Loucy (cell line): ENCODE measurements at regions not wholly inside any gene's neighbourhood (a gene's known extent, or its start where the extent isn't known, plus 50 kb on each side); places are given as distances from the start of the nearest gene placed in this dataset.
"Not testable (repeated sequence)": the region's sequence is repeated elsewhere in the genome, so short reads cannot be mapped to it uniquely, and the experiment has no call there.

Experiments
- H2AFZ ChIP-seq: fragments of 200-600 bp; sonication (generic); 2 replicates; pipeline ENCODE4 v1.6.0; 2016; ENCODE audit warnings: antibody characterized with exemption, mild to moderate bottlenecking, low read length, moderate library complexity
- H3F3A ChIP-seq: fragments of 200-600 bp; 2 replicates; pipeline ENCODE4 v1.6.0; 2016; ENCODE audit warnings: antibody characterized with exemption, low read depth, mild to moderate bottlenecking
- H3K27me3 ChIP-seq: fragments of 200-600 bp; sonication (generic); 2 replicates; pipeline ENCODE4 v1.6.1; 2014; ENCODE audit warnings: low read length, mild to moderate bottlenecking; ENCODE audit not compliant: insufficient read depth, poor library complexity, severe bottlenecking
- H3K36me3 ChIP-seq: fragments of 200-600 bp; sonication (generic); 2 replicates; pipeline ENCODE4 v1.6.1; 2016; ENCODE audit warnings: low read length; ENCODE audit not compliant: insufficient read depth
- H3K4me1 ChIP-seq: fragments of 200-600 bp; sonication (generic); 2 replicates; pipeline ENCODE4 v1.5.1; 2014; ENCODE audit warnings: low read length, mild to moderate bottlenecking; ENCODE audit not compliant: insufficient read depth, poor library complexity, severe bottlenecking
- H3K4me2 ChIP-seq: fragments of 200-600 bp; sonication (generic); 2 replicates; pipeline ENCODE4 v1.6.0; 2014; ENCODE audit warnings: antibody characterized with exemption, low read length, low read depth, mild to moderate bottlenecking; ENCODE audit not compliant: poor library complexity, severe bottlenecking
- H3K4me3 ChIP-seq: fragments of 200-600 bp; sonication (generic); 2 replicates; pipeline ENCODE4 v1.5.1; 2014; ENCODE audit warnings: low read length, mild to moderate bottlenecking, mixed read lengths; ENCODE audit not compliant: poor library complexity, severe bottlenecking
- H3K79me2 ChIP-seq: fragments of 200-600 bp; sonication (generic); 2 replicates; pipeline ENCODE4 v1.6.1; 2014; ENCODE audit warnings: low read length; ENCODE audit not compliant: insufficient read depth
- H3K9ac ChIP-seq: fragments of 200-600 bp; sonication (generic); 2 replicates; pipeline ENCODE4 v1.6.0; 2014; ENCODE audit warnings: mild to moderate bottlenecking, low read depth, low read length, moderate library complexity; ENCODE audit not compliant: poor library complexity, severe bottlenecking
- H3K9me2 ChIP-seq: fragments of 200-600 bp; sonication (generic); replicated peaks from 2 replicates; pipeline ENCODE4 v1.6.1; 2016; ENCODE audit warnings: low read depth, low read length, mixed read lengths
- H3K9me3 ChIP-seq: fragments of 200-600 bp; sonication (generic); 2 replicates; pipeline ENCODE4 v1.6.1; 2014; ENCODE audit warnings: mild to moderate bottlenecking, antibody characterized with exemption, low read length, low read depth; ENCODE audit not compliant: insufficient read depth
- H4K20me1 ChIP-seq: fragments of 200-600 bp; sonication (generic); 2 replicates; pipeline ENCODE4 v1.6.0; 2014; ENCODE audit warnings: antibody characterized with exemption, low read length, mild to moderate bottlenecking; ENCODE audit not compliant: insufficient read depth, poor library complexity, severe bottlenecking
- CTCF ChIP-seq: fragments of 200-600 bp; sonication (generic); conservative IDR thresholded peaks from 2 replicates; pipeline ENCODE4 v1.5.1; 2014; ENCODE audit warnings: mild to moderate bottlenecking, antibody characterized with exemption, low read length
- EZH2phosphoT487 ChIP-seq: fragments of 200-600 bp; IDR thresholded peaks from 2 replicates; pipeline ENCODE4 v1.6.1; 2018; ENCODE audit warnings: antibody characterized with exemption, mild to moderate bottlenecking, moderate library complexity, borderline replicate concordance

- H3K4me2 ChIP-seq, result no peak overlapping the region
- H3K79me2 ChIP-seq, result no peaks in the 10 kb centered on the region
- TF ChIP-seq EZH2phosphoT487, result no peak
- no peak for TF ChIP-seq CTCF
- no peak overlapping the region for H2AFZ ChIP-seq
- no peaks in the 10 kb centered on the region for H4K20me1 ChIP-seq
- no peak overlapping the region for H3K9ac ChIP-seq
- H3F3A ChIP-seq, result no peaks in the 10 kb centered on the region
- H3K27me3 ChIP-seq, result no peaks in the 10 kb centered on the region
- H3K4me1 ChIP-seq, result no peaks in the 10 kb centered on the region
- no peaks in the 10 kb centered on the region for H3K9me2 ChIP-seq
- H3K36me3 ChIP-seq, result no peaks in the 10 kb centered on the region
- H3K9me3 ChIP-seq, result peaks cover 2% of the 10 kb centered on the region; the same call in 1 of the 2 replicates
- no peak overlapping the region for H3K4me3 ChIP-seq
These were observed 313.5 kb downstream of the NPHP4 start for GRCh38 chr1:5678759-5679158.

GRCh38 chr1:5672355-5672754 lies 319.9 kb downstream of the NPHP4 start:
- H3K27me3 ChIP-seq, H3K79me2 ChIP-seq, H3K9me3 ChIP-seq, H3K4me3 ChIP-seq, H2AFZ ChIP-seq, H3K4me1 ChIP-seq, H3F3A ChIP-seq, H3K9me2 ChIP-seq, H4K20me1 ChIP-seq, H3K36me3 ChIP-seq, H3K9ac ChIP-seq, H3K4me2 ChIP-seq: not testable (repeated sequence)

- Histone ChIP-seq H3K4me3 (no peak overlapping the region), H3K4me1 (no peaks in the 10 kb centered on the region), H3K79me2 (no peaks in the 10 kb centered on the region), H4K20me1 (no peaks in the 10 kb centered on the region), H3F3A (no peaks in the 10 kb centered on the region), H3K27me3 (no peaks in the 10 kb centered on the region), H3K9ac (no peak overlapping the region), H3K36me3 (no peaks in the 10 kb centered on the region), H3K9me3 (peaks cover 3% of the 10 kb centered on the region; the same call in 1 of the 2 replicates), H3K9me2 (no peaks in the 10 kb centered on the region), H2AFZ (no peak overlapping the region), H3K4me2 (no peak overlapping the region)
- no peak for TF ChIP-seq EZH2phosphoT487
- no peak for TF ChIP-seq CTCF
These were observed 321.5 kb downstream of the NPHP4 start for GRCh38 chr1:5670590-5671350.
